ENCODE measurements at regions not wholly inside any gene's neighbourhood (a gene's known extent, or its start where the extent isn't known, plus 50 kb on each side); places are given as distances from the start of the nearest gene placed in this dataset.

DNA sequence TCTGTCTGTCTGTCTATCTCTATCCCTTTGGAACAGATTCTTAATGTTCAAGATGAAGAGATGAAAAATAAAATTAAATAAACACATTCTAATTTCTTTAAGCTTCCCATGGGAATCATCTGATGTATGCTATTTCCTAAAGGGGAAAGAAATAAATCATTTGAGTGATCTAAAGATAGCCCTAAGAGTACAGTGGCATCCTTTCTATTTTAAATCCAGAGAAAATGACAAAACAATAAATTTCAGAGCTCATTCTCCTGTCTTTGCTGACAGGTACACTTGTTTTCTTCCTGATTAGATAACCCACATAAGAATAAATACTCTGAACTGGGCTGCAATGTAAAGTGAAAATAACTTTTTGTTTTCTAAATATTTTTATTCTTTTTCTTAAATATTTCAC lies 550.4 kb downstream of the JRKL start:
- no peak overlapping the region for H3K4me3 ChIP-seq (ENCODE audit: low read depth, low read length)
- no peak for DNase-seq (ENCODE audit: low read depth)
- TF ChIP-seq, protein P1, sequence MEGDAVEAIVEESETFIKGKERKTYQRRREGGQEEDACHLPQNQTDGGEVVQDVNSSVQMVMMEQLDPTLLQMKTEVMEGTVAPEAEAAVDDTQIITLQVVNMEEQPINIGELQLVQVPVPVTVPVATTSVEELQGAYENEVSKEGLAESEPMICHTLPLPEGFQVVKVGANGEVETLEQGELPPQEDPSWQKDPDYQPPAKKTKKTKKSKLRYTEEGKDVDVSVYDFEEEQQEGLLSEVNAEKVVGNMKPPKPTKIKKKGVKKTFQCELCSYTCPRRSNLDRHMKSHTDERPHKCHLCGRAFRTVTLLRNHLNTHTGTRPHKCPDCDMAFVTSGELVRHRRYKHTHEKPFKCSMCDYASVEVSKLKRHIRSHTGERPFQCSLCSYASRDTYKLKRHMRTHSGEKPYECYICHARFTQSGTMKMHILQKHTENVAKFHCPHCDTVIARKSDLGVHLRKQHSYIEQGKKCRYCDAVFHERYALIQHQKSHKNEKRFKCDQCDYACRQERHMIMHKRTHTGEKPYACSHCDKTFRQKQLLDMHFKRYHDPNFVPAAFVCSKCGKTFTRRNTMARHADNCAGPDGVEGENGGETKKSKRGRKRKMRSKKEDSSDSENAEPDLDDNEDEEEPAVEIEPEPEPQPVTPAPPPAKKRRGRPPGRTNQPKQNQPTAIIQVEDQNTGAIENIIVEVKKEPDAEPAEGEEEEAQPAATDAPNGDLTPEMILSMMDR (IDR thresholded peaks at IDR 0.05; ENCODE audit: control insufficient read depth, extremely low read depth, insufficient read depth): no peak

DNA sequence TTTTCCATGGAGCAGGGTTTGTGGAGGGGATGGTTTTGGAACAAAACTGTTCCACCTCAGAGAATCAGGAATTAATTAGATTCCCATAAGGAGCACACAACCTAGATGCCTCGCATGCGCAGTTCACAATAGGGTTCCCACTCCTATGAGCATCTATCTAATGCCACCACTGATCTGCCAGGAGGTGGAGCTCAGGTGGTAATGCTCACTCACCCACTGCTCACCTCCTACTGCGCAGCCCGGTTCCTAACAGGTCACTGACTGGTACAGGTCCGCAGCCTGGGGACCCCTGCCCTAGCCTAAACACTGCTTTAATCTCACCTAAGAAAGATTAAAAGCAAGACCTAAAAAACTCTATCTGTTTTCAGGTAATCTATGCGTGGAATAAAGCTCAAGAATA lies 553.0 kb downstream of the JRKL start:
- TF ChIP-seq, protein P1 (IDR thresholded peaks at IDR 0.05; ENCODE audit: control insufficient read depth, extremely low read depth, insufficient read depth): 0 out of 2 replicates have a peak, but pooled peaks have one; percentile 23
- DNase-seq (ENCODE audit: low read depth): no peak
- no peak overlapping the region for H3K4me3 ChIP-seq (ENCODE audit: low read depth, low read length)

DNA sequence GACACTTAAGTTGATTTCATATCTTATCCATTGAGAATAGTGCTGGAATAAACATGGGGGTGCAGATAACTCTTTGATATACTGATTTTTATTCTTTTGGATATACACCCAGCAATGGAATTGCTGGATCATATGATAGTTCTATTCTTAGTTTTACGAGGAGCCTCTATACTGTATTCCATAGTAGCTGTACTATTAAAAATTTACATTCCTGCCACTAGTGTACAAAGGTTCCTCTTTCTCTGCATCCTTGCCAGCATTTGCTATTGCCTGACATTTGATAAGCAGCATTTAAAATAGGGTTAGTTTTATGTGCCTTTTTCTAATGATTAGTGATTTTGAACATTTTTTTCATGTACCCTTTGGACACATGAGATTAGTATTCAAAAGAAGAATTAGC lies 554.2 kb downstream of the JRKL start:
- no peak for DNase-seq (ENCODE audit: low read depth)
- TF ChIP-seq, protein P1 (IDR thresholded peaks at IDR 0.05; ENCODE audit: control insufficient read depth, extremely low read depth, insufficient read depth): peak; percentile 11; the same call in 1 of the 2 replicates
- no peak overlapping the region for H3K4me3 ChIP-seq (ENCODE audit: low read depth, low read length)

DNA sequence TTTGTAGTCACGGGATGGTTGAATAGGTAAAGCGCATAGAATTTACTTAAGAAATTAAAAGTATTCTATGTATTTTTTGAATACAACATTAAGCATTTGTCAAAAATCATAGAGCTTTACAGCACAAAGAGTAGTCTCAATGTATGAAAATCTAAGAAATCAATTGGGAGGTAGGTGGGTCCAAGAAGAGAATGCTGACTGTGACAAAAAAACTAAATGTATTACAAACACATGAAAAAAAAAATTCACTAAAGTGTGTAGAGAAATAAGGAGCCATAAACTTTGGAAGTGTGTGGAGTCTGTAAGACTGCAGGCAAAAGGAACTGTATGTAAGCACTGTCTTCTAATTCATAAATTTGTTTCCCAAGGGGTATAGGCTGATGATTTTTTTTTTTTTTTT lies 558.3 kb downstream of the JRKL start:
- TF ChIP-seq, protein P1 (IDR thresholded peaks at IDR 0.05; ENCODE audit: control insufficient read depth, extremely low read depth, insufficient read depth): no peak
- no peak overlapping the region for H3K4me3 ChIP-seq (ENCODE audit: low read depth, low read length)
- DNase-seq (ENCODE audit: low read depth): no peak

DNA sequence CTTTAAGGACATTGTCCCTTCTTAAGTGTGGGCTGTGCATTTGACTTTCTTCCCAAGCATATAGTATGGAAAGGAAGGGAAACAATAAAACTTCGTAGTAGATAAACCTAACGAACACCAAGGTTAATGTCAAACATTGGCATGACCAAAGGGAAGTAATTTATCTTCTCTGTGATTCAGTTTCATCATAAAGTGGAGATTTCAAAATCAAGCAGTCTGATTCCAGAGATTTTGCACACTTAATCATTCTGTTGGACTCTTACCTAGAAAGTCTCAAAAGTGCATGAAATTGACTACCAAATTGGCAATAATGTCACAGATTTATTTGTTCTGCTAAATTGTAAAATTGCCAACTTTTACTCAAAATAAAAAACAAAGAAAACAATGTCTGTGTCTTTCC lies 559.7 kb downstream of the JRKL start:
- H3K4me3 ChIP-seq (ENCODE audit: low read depth, low read length): no peak overlapping the region
- TF ChIP-seq, protein P1 (IDR thresholded peaks at IDR 0.05; ENCODE audit: control insufficient read depth, extremely low read depth, insufficient read depth): no peak
- no peak for DNase-seq (ENCODE audit: low read depth)

DNA sequence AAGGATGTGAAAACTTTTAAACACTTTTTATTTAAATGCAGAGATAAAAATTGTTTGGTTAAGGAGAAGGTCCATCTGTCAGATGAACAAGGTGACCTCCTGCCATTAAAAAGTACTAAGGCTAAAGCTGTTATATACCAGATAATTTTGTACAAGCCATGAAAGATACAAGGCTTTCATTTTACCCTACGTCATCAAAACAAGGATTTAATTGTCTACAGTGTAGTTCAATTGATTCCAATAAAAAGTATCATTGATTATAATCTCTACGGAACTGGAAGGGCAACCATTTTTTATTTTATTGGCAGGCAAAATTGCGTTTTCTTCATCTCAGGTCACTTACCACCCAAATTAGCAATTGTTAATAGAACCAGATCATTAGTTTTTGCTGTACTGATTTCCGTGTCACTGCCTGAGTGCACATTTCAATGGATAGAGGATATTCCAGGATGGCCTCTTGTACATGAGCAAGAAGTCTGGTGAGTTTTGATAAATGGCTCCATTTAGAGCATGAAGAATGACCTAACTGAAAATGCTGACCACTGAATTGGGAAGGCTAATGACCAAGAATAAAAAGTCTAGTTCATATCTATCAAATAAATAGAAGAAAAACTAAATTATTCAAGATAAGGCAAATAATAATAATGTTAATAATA lies 564.9 kb downstream of the JRKL start:
- H3K4me3 ChIP-seq (ENCODE audit: low read depth, low read length): no peak overlapping the region
- TF ChIP-seq, protein P1 (IDR thresholded peaks at IDR 0.05; ENCODE audit: control insufficient read depth, extremely low read depth, insufficient read depth): no peak
- no peak for DNase-seq (ENCODE audit: low read depth)

DNA sequence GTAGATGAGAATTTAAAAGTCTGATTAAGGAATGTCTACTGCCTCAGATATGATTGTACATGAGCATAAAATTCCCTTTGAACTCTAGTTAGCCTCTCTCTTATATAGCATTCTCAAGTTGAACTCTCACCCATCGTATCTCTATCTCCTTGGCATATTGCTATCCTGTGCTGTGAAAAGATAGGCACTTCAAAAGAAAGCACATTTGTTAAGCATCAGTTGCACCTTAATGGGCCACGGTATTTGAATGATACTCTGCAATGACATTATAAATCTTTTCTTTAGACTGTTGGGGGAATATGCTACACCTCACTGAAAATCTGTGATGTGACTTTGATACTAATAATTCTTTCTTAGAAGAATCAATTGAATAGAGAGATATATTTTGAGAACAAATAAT lies 570.7 kb downstream of the JRKL start:
- H3K4me3 ChIP-seq (ENCODE audit: low read depth, low read length): no peak overlapping the region
- DNase-seq (ENCODE audit: low read depth): no peak
- TF ChIP-seq, protein P1 (IDR thresholded peaks at IDR 0.05; ENCODE audit: control insufficient read depth, extremely low read depth, insufficient read depth): no peak
